ENCODE measurements at regions not wholly inside any gene's neighbourhood (a gene's known extent, or its start where the extent isn't known, plus 50 kb on each side); places are given as distances from the start of the nearest gene placed in this dataset.

GRCh38 chr5:100260968-100261367 lies 274.2 kb upstream of the FAM174A start:
- H3K27ac Mint-ChIP-seq (ENCODE audit: unreplicated experiment): no peak overlapping the region
- no peaks in the 10 kb centered on the region for H3K9me3 Mint-ChIP-seq (ENCODE audit: unreplicated experiment)
- BruUV-seq (replicated peaks): no TSS peak
- no peaks in the 10 kb centered on the region for H3K36me3 ChIP-seq (ENCODE audit: control insufficient read depth, insufficient read depth, low read length)
- no peak overlapping the region for H3K4me3 ChIP-seq (ENCODE audit: low read depth, low read length)
- no peaks in the 10 kb centered on the region for H3K27me3 ChIP-seq (replicated peaks; ENCODE audit: control insufficient read depth, insufficient read depth, low read length)
- H3K9me3 ChIP-seq: no peaks in the 10 kb centered on the region
- no peaks in the 10 kb centered on the region for H3K36me3 Mint-ChIP-seq (ENCODE audit: insufficient read depth, unreplicated experiment)
- intact Hi-C loops (cut with micrococcal nuclease; ENCODE audit: unreplicated experiment): no loop called here
- no peak for DNase-seq
- no peaks in the 10 kb centered on the region for H3K4me1 ChIP-seq
- ChIA-PET CTCF (no interaction called here), POLR2A (no interaction called here)
- no peak overlapping the region for H3K4me3 Mint-ChIP-seq (ENCODE audit: unreplicated experiment)
- no peaks in the 10 kb centered on the region for H3K4me1 Mint-ChIP-seq (ENCODE audit: low read depth, unreplicated experiment)
- TF ChIP-seq, protein P1, sequence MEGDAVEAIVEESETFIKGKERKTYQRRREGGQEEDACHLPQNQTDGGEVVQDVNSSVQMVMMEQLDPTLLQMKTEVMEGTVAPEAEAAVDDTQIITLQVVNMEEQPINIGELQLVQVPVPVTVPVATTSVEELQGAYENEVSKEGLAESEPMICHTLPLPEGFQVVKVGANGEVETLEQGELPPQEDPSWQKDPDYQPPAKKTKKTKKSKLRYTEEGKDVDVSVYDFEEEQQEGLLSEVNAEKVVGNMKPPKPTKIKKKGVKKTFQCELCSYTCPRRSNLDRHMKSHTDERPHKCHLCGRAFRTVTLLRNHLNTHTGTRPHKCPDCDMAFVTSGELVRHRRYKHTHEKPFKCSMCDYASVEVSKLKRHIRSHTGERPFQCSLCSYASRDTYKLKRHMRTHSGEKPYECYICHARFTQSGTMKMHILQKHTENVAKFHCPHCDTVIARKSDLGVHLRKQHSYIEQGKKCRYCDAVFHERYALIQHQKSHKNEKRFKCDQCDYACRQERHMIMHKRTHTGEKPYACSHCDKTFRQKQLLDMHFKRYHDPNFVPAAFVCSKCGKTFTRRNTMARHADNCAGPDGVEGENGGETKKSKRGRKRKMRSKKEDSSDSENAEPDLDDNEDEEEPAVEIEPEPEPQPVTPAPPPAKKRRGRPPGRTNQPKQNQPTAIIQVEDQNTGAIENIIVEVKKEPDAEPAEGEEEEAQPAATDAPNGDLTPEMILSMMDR (IDR thresholded peaks at IDR 0.05; ENCODE audit: insufficient read depth in 1 of 2, low read depth in 1 of 2, low read length in 1 of 2, severe bottlenecking in 1 of 2, unreplicated experiment in 1 of 2): no peak
- no peaks in the 10 kb centered on the region for H3K27me3 Mint-ChIP-seq (ENCODE audit: insufficient read depth, unreplicated experiment)

- POLR2A ChIA-PET: no interaction called here
- no peaks in the 10 kb centered on the region for H3K36me3 ChIP-seq (ENCODE audit: control insufficient read depth, insufficient read depth, low read length)
- no peak overlapping the region for H3K4me3 Mint-ChIP-seq (ENCODE audit: unreplicated experiment)
- no peaks in the 10 kb centered on the region for H3K27me3 ChIP-seq (replicated peaks; ENCODE audit: control insufficient read depth, insufficient read depth, low read length)
- intact Hi-C loops (cut with micrococcal nuclease; ENCODE audit: unreplicated experiment): no loop called here
- H3K4me1 Mint-ChIP-seq (ENCODE audit: low read depth, unreplicated experiment): no peaks in the 10 kb centered on the region
- H3K27me3 Mint-ChIP-seq (ENCODE audit: insufficient read depth, unreplicated experiment): no peaks in the 10 kb centered on the region
- no TSS peak for BruUV-seq (replicated peaks)
- TF ChIP-seq, protein P1 (IDR thresholded peaks at IDR 0.05; ENCODE audit: insufficient read depth in 1 of 2, low read depth in 1 of 2, low read length in 1 of 2, severe bottlenecking in 1 of 2, unreplicated experiment in 1 of 2): no peak
- CTCF ChIA-PET: no interaction called here
- no peaks in the 10 kb centered on the region for H3K9me3 Mint-ChIP-seq (ENCODE audit: unreplicated experiment)
- H3K36me3 Mint-ChIP-seq (ENCODE audit: insufficient read depth, unreplicated experiment): no peaks in the 10 kb centered on the region
- no peaks in the 10 kb centered on the region for H3K4me1 ChIP-seq
- DNase-seq: no peak
- H3K9me3 ChIP-seq: no peaks in the 10 kb centered on the region
- H3K4me3 ChIP-seq (ENCODE audit: low read depth, low read length): no peak overlapping the region
- H3K27ac Mint-ChIP-seq (ENCODE audit: unreplicated experiment): no peak overlapping the region
Measured at GRCh38 chr5:100252944-100253343, 282.2 kb upstream of the FAM174A start.

DNA sequence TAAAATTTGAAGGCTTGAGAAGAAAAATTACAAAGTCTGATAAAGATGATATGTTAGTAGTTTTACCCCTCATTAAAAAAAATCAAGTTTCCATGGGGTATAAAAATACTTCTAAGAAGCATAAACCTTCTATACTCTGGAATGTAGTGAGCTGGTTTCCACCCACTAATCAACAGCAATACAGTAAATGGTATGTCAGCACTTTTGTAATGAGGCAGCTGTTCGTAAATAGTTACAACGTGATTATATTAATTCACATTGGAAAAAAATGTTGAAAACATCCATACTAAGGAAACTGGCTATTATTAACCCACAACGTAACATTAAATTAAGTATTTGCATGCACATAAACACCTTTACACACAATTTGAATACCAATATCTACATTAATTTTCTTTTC lies 283.1 kb upstream of the FAM174A start:
- BruUV-seq (replicated peaks): no TSS peak
- H3K36me3 Mint-ChIP-seq (ENCODE audit: insufficient read depth, unreplicated experiment): no peaks in the 10 kb centered on the region
- no peak overlapping the region for H3K4me3 Mint-ChIP-seq (ENCODE audit: unreplicated experiment)
- H3K4me3 ChIP-seq (ENCODE audit: low read depth, low read length): no peak overlapping the region
- H3K9me3 Mint-ChIP-seq (ENCODE audit: unreplicated experiment): no peaks in the 10 kb centered on the region
- no peak for DNase-seq
- ChIA-PET CTCF (no interaction called here), POLR2A (no interaction called here)
- no peaks in the 10 kb centered on the region for H3K27me3 Mint-ChIP-seq (ENCODE audit: insufficient read depth, unreplicated experiment)
- no peaks in the 10 kb centered on the region for H3K27me3 ChIP-seq (replicated peaks; ENCODE audit: control insufficient read depth, insufficient read depth, low read length)
- TF ChIP-seq, protein P1 (IDR thresholded peaks at IDR 0.05; ENCODE audit: insufficient read depth in 1 of 2, low read depth in 1 of 2, low read length in 1 of 2, severe bottlenecking in 1 of 2, unreplicated experiment in 1 of 2): no peak
- H3K9me3 ChIP-seq: no peaks in the 10 kb centered on the region
- no peak overlapping the region for H3K27ac Mint-ChIP-seq (ENCODE audit: unreplicated experiment)
- no peaks in the 10 kb centered on the region for H3K4me1 ChIP-seq
- H3K4me1 Mint-ChIP-seq (ENCODE audit: low read depth, unreplicated experiment): no peaks in the 10 kb centered on the region
- intact Hi-C loops (cut with micrococcal nuclease; ENCODE audit: unreplicated experiment): no loop called here
- H3K36me3 ChIP-seq (ENCODE audit: control insufficient read depth, insufficient read depth, low read length): no peaks in the 10 kb centered on the region
